ENCODE measurements at regions not wholly inside any gene's neighbourhood (a gene's known extent, or its start where the extent isn't known, plus 50 kb on each side); places are given as distances from the start of the nearest gene placed in this dataset.

GRCh38 chr10:4483811-4484210 lies 342.2 kb upstream of the AKR1E2 start:
- no peak overlapping the region for H3K23ac ChIP-seq (ENCODE audit: insufficient read length, low read depth, low read length)
- H2AK5ac ChIP-seq (ENCODE audit: insufficient read length, low read length) = no peak overlapping the region
- Mint-ChIP-seq H3K36me3 (ENCODE audit: insufficient read depth in 1 of 3, low read depth in 3 of 3) (no peaks in the 10 kb centered on the region), H3K27me3 (ENCODE audit: low read depth) (peaks cover 2% of the 10 kb centered on the region; the same call in 1 of the 2 replicates), H3K9me3 (no peaks in the 10 kb centered on the region), H3K27ac (no peak overlapping the region), H3K4me1 (peaks cover 3 to 17% of the 10 kb centered on the region in 2 experiments), H3K4me3 (no peak overlapping the region)
- no CpG with 5 or more reads among the region's 4 CpGs for WGBS (ENCODE audit: extremely low coverage, insufficient read length, low lambda C conversion rate)
- H2BK5ac ChIP-seq (ENCODE audit: insufficient read length, low read length) = no peak overlapping the region
- H3K27ac ChIP-seq (ENCODE audit: insufficient read length, low read depth, low read length) = no peak overlapping the region
- H2BK15ac ChIP-seq (ENCODE audit: low read depth, low read length) = no peak overlapping the region
- no peaks in the 10 kb centered on the region for H3K79me1 ChIP-seq (ENCODE audit: insufficient read depth, low read depth, low read length, poor library complexity, severe bottlenecking)
- H3K18ac ChIP-seq (ENCODE audit: insufficient read length, low read depth, low read length) = no peak overlapping the region
- H2BK20ac ChIP-seq (ENCODE audit: low read depth, low read length, poor library complexity, severe bottlenecking) = no peak overlapping the region
- H3K14ac ChIP-seq (ENCODE audit: insufficient read depth, low read length) = no peak overlapping the region
- H3K23me2 ChIP-seq (ENCODE audit: insufficient read length, low read depth, low read length, poor library complexity, severe bottlenecking) = no peaks in the 10 kb centered on the region
- H3K79me2 ChIP-seq (ENCODE audit: insufficient read depth, low read length) = no peaks in the 10 kb centered on the region
- no peak overlapping the region for H4K91ac ChIP-seq (ENCODE audit: insufficient read length, low read depth, low read length)
- H3K4ac ChIP-seq (ENCODE audit: low read depth, low read length) = no peak overlapping the region
- H2BK12ac ChIP-seq (ENCODE audit: insufficient read length, low read depth, low read length) = no peak overlapping the region
- no peak overlapping the region for H4K8ac ChIP-seq (replicated peaks; ENCODE audit: insufficient read length, low read depth, low read length)
- no peak for TF ChIP-seq CTCF (conservative IDR thresholded peaks at IDR 0.05)
- H4K20me1 ChIP-seq (ENCODE audit: control insufficient read depth, insufficient read depth, insufficient read length) = no peaks in the 10 kb centered on the region
- no peak overlapping the region for H3K9ac ChIP-seq (ENCODE audit: extremely low read depth, insufficient read length, low read length)
- H3K9me3 ChIP-seq (ENCODE audit: control insufficient read depth, low read depth, low read length) = no peaks in the 10 kb centered on the region
- H2AFZ ChIP-seq (ENCODE audit: low read length) = no peak overlapping the region
- no peak overlapping the region for H2BK120ac ChIP-seq (ENCODE audit: low read depth, low read length, poor library complexity, severe bottlenecking)
- H3K4me1 ChIP-seq (ENCODE audit: insufficient read depth, low read length) = peaks cover 3% of the 10 kb centered on the region; the same call in 1 of the 2 replicates
- no peak overlapping the region for H3K56ac ChIP-seq (ENCODE audit: insufficient read length, low read depth, low read length)
- no peak for DNase-seq
- no peak overlapping the region for H3K4me2 ChIP-seq (ENCODE audit: insufficient read depth, insufficient read length, low read length)
- no peaks in the 10 kb centered on the region for H3K27me3 ChIP-seq (ENCODE audit: insufficient read depth, low read length)
- no peak overlapping the region for H4K5ac ChIP-seq (ENCODE audit: insufficient read length, low read depth, low read length)
- H3T11ph ChIP-seq (ENCODE audit: low read length) = no peak overlapping the region
